ENCODE measurements at regions not wholly inside any gene's neighbourhood (a gene's known extent, or its start where the extent isn't known, plus 50 kb on each side); places are given as distances from the start of the nearest gene placed in this dataset.

DNA sequence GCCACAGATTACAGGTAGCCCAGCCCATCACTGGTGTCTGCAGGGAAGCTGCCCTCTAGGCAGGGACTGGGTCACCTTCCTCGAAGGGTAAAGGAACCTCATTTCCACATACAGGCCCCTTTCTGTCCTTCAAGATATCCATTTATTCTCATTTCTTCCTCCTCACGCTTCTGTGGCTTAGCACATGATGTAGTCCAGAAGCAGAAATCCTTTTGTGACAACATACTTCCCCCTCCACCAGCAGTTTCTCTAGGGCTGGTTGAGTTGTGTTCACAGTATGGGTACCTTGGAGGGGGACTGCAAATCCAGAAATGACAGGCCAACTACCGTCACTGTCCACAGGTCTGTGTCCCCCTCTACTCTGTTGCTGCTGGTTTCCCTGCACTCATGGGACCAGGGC, 364.9 kb downstream of the ANAPC1 start:
- FAIRE-seq: no peak
- Histone ChIP-seq H3K27ac (ENCODE audit: low read depth, low read length) (no peak overlapping the region), H4K5ac (ENCODE audit: insufficient read length, low read depth, low read length) (no peak overlapping the region), H3K9ac (replicated peaks in 1 of 4; ENCODE audit: extremely low read depth in 1 of 4, low read depth in 3 of 4, low read length in 3 of 4) (no peak overlapping the region), H2BK15ac (ENCODE audit: low read length) (no peak overlapping the region), H2BK12ac (ENCODE audit: low read depth, low read length) (no peak overlapping the region), H3K4me2 (ENCODE audit: insufficient read depth in 1 of 2, low read depth in 2 of 2, low read length in 2 of 2) (no peak overlapping the region), H2BK5ac (ENCODE audit: low read depth, low read length) (no peak overlapping the region), H4K8ac (ENCODE audit: extremely low read depth, insufficient read depth, low read length) (no peak overlapping the region), H3K27me3 (replicated peaks in 1 of 4; ENCODE audit: control insufficient read depth in 3 of 4, extremely low read depth in 1 of 4, insufficient read depth in 3 of 4, low read length in 3 of 4) (no peaks in the 10 kb centered on the region), H3K18ac (ENCODE audit: extremely low read depth, low read length) (no peak overlapping the region; the same call in 1 of the 2 replicates), H2AFZ (ENCODE audit: low read length) (no peak overlapping the region), H3K23me2 (ENCODE audit: low read depth, low read length) (no peaks in the 10 kb centered on the region), H3K23ac (ENCODE audit: insufficient read length) (no peak overlapping the region), H3K14ac (ENCODE audit: insufficient read length) (no peak overlapping the region), H3K4ac (replicated peaks; ENCODE audit: insufficient read length, low read depth, low read length) (no peak overlapping the region), H4K20me1 (replicated peaks in 1 of 2; ENCODE audit: control insufficient read depth in 1 of 2, insufficient read depth in 2 of 2, low read length in 2 of 2) (no peaks in the 10 kb centered on the region), H2BK20ac (ENCODE audit: low read length) (no peak overlapping the region), H4K91ac (replicated peaks; ENCODE audit: insufficient read length, low read length) (no peak overlapping the region), H2BK120ac (replicated peaks; ENCODE audit: low read depth, low read length) (no peak overlapping the region), H3K79me1 (ENCODE audit: low read depth, low read length) (no peaks in the 10 kb centered on the region), H3K4me3 (ENCODE audit: extremely low read depth in 1 of 4, insufficient read depth in 2 of 4, low read depth in 3 of 4, low read length in 4 of 4) (no peak overlapping the region), H3K9me3 (ENCODE audit: insufficient read depth in 2 of 2, low read depth in 1 of 2, low read length in 1 of 2) (no peaks in the 10 kb centered on the region), H2AK5ac (ENCODE audit: low read depth, low read length) (no peak overlapping the region), H3K56ac (replicated peaks; ENCODE audit: insufficient read length, low read depth, low read length) (no peak overlapping the region), H3K79me2 (ENCODE audit: control insufficient read depth in 1 of 2, insufficient read depth in 2 of 2, low read length in 2 of 2) (no peaks in the 10 kb centered on the region), H3K4me1 (replicated peaks in 1 of 4; ENCODE audit: control insufficient read depth in 3 of 4, insufficient read depth in 4 of 4, low read length in 3 of 4) (peaks cover 0 to 2% (median 1%) of the 10 kb centered on the region in 4 experiments; a peak in 1 of 7 replicates), H3K36me3 (ENCODE audit: control insufficient read depth in 2 of 4, insufficient read depth in 4 of 4, low read length in 3 of 4) (no peaks in the 10 kb centered on the region)
- no peak for TF ChIP-seq SUZ12 (IDR thresholded peaks at IDR 0.05; ENCODE audit: low read length)
- no peak for TF ChIP-seq ASH2L (IDR thresholded peaks at IDR 0.05; ENCODE audit: low read length)
- TF ChIP-seq FOSL1 (IDR thresholded peaks at IDR 0.05; ENCODE audit: insufficient read depth, low read depth, low read length): no peak
- TF ChIP-seq TBP (IDR thresholded peaks at IDR 0.05; ENCODE audit: low read depth, low read length): no peak
- no peak for TF ChIP-seq SP1 (IDR thresholded peaks at IDR 0.05; ENCODE audit: low read depth, low read length)
- no peak for TF ChIP-seq CTBP2 (IDR thresholded peaks at IDR 0.05; ENCODE audit: borderline replicate concordance, insufficient read depth, insufficient read length, low read length)
- no peak for TF ChIP-seq POLR2A (IDR thresholded peaks at IDR 0.05; ENCODE audit: control extremely low read depth in 1 of 2, low read depth in 2 of 2, low read length in 2 of 2)
- no peak for TF ChIP-seq SAP30 (IDR thresholded peaks at IDR 0.05; ENCODE audit: insufficient read depth, insufficient replicate concordance, low read length)
- no peak for TF ChIP-seq KDM5A (IDR thresholded peaks at IDR 0.05; ENCODE audit: low read length)
- POLR2A ChIA-PET (ENCODE audit: partially characterized antibody): no interaction called here
- no peak for DNase-seq (ENCODE audit: low read depth in 1 of 2, low spot score in 2 of 2)
- WGBS, 2 experiments (ENCODE audit: extremely low coverage in 1 of 2, insufficient coverage in 1 of 2, insufficient read length in 1 of 2, insufficient replicate concordance in 2 of 2, low coverage in 1 of 2, low lambda C conversion rate in 2 of 2, missing lambda C conversion rate in 1 of 2): 76% methylated on average over 3 of the region's 3 CpGs; no CpG with 5 or more reads in 1 of the 2 experiments
- CTCF ChIA-PET (ENCODE audit: partially characterized antibody): no interaction called here

Data from H1 (cell line).